Astrocyte (in vitro differentiated cells and primary cell): ENCODE measurements at regions not wholly inside any gene's neighbourhood (a gene's known extent, or its start where the extent isn't known, plus 50 kb on each side); places are given as distances from the start of the nearest gene placed in this dataset.

Source experiments
- DNase-seq: peaks from one replicate; pipeline ENCODE4 v3.0.0-alpha.2; 2010; ENCODE audit warnings: low read depth
- FAIRE-seq: peaks from 2 replicates; lab custom pipeline; 2011; peaks lifted over from hg19 to GRCh38; lab: Jason Lieb, UNC
- H2AFZ ChIP-seq: 2 replicates; pipeline ENCODE4 v1.6.0; 2012; ENCODE audit warnings: low read depth, low read length, inconsistent platforms
- H3K27ac ChIP-seq: 2 replicates; pipeline ENCODE4 v1.5.1; 2011; ENCODE audit warnings: low read depth, low read length, inconsistent platforms
- H3K27me3 ChIP-seq: 2 replicates; pipeline ENCODE4 v1.6.0; 2011; ENCODE audit warnings: low read length, inconsistent platforms; ENCODE audit not compliant: insufficient read depth
- H3K36me3 ChIP-seq: 2 replicates; pipeline ENCODE4 v1.5.1; 2011; ENCODE audit warnings: low read length, inconsistent platforms; ENCODE audit not compliant: insufficient read depth
- H3K4me1 ChIP-seq: 2 replicates; pipeline ENCODE4 v1.5.1; 2011; ENCODE audit warnings: low read length, inconsistent platforms; ENCODE audit not compliant: insufficient read depth
- H3K4me2 ChIP-seq: 2 replicates; pipeline ENCODE4 v1.6.0; 2012; ENCODE audit warnings: low read length, inconsistent platforms
- H3K4me3 ChIP-seq: 2 replicates; pipeline ENCODE4 v1.5.1; 2011; ENCODE audit warnings: low read depth, mild to moderate bottlenecking, low read length, inconsistent platforms; ENCODE audit not compliant: insufficient read depth
- H3K79me2 ChIP-seq: 2 replicates; pipeline ENCODE4 v1.6.0; 2012; ENCODE audit warnings: mild to moderate bottlenecking, low read length, inconsistent platforms; ENCODE audit not compliant: insufficient read depth
- H3K9ac ChIP-seq: 2 replicates; pipeline ENCODE4 v1.6.0; 2012; ENCODE audit warnings: mild to moderate bottlenecking, low read length, inconsistent platforms
- H3K9me3 ChIP-seq: 2 replicates; pipeline ENCODE4 v1.5.1; 2012; ENCODE audit warnings: low read depth, mild to moderate bottlenecking, low read length, inconsistent platforms; ENCODE audit not compliant: insufficient read depth
- H4K20me1 ChIP-seq: 2 replicates; pipeline ENCODE4 v1.6.0; 2012; ENCODE audit warnings: low read length, inconsistent platforms; ENCODE audit not compliant: insufficient read depth
- H3K27ac Mint-ChIP-seq: one replicate; pipeline ENCODE4 v1.8.0; 2021; ENCODE audit warnings: mild to moderate bottlenecking, mixed read lengths; ENCODE audit not compliant: unreplicated experiment
- H3K27me3 Mint-ChIP-seq: one replicate; pipeline ENCODE4 v1.8.0; 2021; ENCODE audit warnings: low read depth, mixed read lengths; ENCODE audit not compliant: unreplicated experiment
- H3K36me3 Mint-ChIP-seq: one replicate; pipeline ENCODE4 v1.8.0; 2021; ENCODE audit warnings: low read depth, mixed read lengths; ENCODE audit not compliant: unreplicated experiment
- H3K4me1 Mint-ChIP-seq: one replicate; pipeline ENCODE4 v1.8.0; 2021; ENCODE audit warnings: low read depth, mixed read lengths; ENCODE audit not compliant: unreplicated experiment
- H3K4me3 Mint-ChIP-seq: one replicate; pipeline ENCODE4 v1.8.0; 2021; ENCODE audit warnings: mild to moderate bottlenecking, moderate library complexity, mixed read lengths; ENCODE audit not compliant: unreplicated experiment
- H3K9me3 Mint-ChIP-seq: one replicate; pipeline ENCODE4 v1.8.0; 2021; ENCODE audit warnings: mild to moderate bottlenecking, mixed read lengths; ENCODE audit not compliant: unreplicated experiment
- CTCF ChIP-seq: IDR thresholded peaks from 2 replicates; pipeline ENCODE4 v1.5.1; 2011; ENCODE audit warnings: low read depth, mild to moderate bottlenecking, inconsistent platforms, low read length, moderate library complexity; ENCODE audit not compliant: insufficient read depth
- EZH2 ChIP-seq: IDR thresholded peaks from 2 replicates; pipeline ENCODE4 v1.6.1; 2012; ENCODE audit warnings: mild to moderate bottlenecking, low read length, inconsistent platforms; ENCODE audit not compliant: insufficient read depth

DNA sequence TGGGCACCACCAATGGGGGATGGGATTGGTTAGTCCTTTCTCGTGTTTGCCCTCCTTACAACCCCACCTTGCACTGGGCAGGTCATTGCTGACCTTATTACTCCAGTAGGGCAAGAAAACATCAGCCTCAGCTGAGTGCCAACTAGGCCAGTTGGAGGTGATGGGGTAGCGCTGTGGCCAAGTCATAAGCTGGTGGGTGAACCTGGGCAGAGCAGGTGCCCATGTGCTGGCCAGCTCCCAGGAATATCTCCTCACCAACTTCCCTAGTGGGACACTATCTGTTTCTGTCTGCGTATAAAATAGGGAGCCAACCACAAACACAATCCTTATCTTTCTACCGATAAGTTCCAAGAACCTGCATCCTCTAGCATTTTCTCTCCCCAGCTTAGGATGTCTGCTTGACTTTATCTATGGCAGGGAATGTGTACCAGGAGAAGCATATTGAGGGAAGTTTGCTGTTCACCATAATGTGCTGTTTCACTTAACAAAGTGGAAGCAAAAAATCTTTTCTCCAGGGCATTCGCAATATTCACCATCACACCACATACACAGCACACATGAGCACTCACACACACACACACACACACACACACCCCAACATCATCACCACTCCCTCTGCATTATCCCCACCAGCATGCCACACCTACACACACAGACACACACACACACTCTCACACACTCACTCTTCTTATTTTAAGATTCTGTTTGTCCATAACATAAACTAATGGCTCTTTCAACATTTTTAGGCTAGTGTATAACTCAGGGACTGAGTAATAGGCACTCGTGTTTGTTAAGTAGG, 390.0 kb downstream of the ENC1 start:
- Histone ChIP-seq H3K79me2 (no peaks in the 10 kb centered on the region), H3K4me2 (peak overlapping the region; percentile 43), H3K27ac (peak overlapping the region; percentile 62), H3K4me3 (no peak overlapping the region), H2AFZ (peak overlapping the region; percentile 47), H3K9ac (peak overlapping the region; percentile 56), H3K4me1 (peaks cover 15% of the 10 kb centered on the region), H4K20me1 (no peaks in the 10 kb centered on the region), H3K27me3 (no peaks in the 10 kb centered on the region), H3K9me3 (no peaks in the 10 kb centered on the region), H3K36me3 (no peaks in the 10 kb centered on the region)
- no peaks in the 10 kb centered on the region for H3K36me3 Mint-ChIP-seq
- H3K27me3 Mint-ChIP-seq, result no peaks in the 10 kb centered on the region
- H3K4me1 Mint-ChIP-seq, result peaks cover 27% of the 10 kb centered on the region
- H3K27ac Mint-ChIP-seq, result peak overlapping the region; percentile 84
- H3K9me3 Mint-ChIP-seq, result no peaks in the 10 kb centered on the region
- TF ChIP-seq CTCF, result no peak
- TF ChIP-seq EZH2, result no peak
- H3K4me3 Mint-ChIP-seq, result no peak overlapping the region
- no peak for DNase-seq
- FAIRE-seq, result no peak

DNA sequence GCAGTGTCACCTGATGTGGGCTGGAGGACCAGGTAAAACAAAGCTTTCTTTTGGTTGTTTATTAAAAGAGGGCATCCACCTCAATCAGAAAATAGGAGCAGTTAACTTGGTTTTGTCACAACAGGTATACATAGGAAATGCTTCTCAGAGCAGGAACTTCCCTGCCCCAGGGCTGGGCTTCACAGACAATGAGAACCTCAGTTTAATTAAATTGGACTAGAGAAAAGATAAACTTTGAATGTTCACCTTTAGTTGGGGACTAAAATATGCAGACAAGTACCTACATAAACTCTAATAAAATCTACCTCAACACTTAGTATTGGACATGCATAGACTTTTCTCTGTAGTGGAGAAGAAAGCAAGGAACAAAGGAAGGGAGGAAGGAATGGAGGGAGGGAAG, 392.0 kb downstream of the ENC1 start:
- H4K20me1 ChIP-seq, result no peaks in the 10 kb centered on the region
- no peak overlapping the region for H3K4me3 ChIP-seq
- H3K27ac ChIP-seq, result no peak overlapping the region
- DNase-seq (no peak), FAIRE-seq (no peak)
- no peaks in the 10 kb centered on the region for H3K27me3 ChIP-seq
- no peaks in the 10 kb centered on the region for H3K36me3 ChIP-seq
- no peak overlapping the region for H3K9ac ChIP-seq
- no peaks in the 10 kb centered on the region for H3K27me3 Mint-ChIP-seq
- H3K9me3 Mint-ChIP-seq, result no peaks in the 10 kb centered on the region
- H3K79me2 ChIP-seq, result no peaks in the 10 kb centered on the region
- no peak overlapping the region for H2AFZ ChIP-seq
- H3K4me1 ChIP-seq, result peaks cover 15% of the 10 kb centered on the region
- H3K4me3 Mint-ChIP-seq, result no peak overlapping the region
- no peak overlapping the region for H3K4me2 ChIP-seq
- no peaks in the 10 kb centered on the region for H3K36me3 Mint-ChIP-seq
- no peaks in the 10 kb centered on the region for H3K9me3 ChIP-seq
- TF ChIP-seq CTCF (no peak), EZH2 (no peak)
- no peak overlapping the region for H3K27ac Mint-ChIP-seq
- peaks cover 28% of the 10 kb centered on the region for H3K4me1 Mint-ChIP-seq

DNA sequence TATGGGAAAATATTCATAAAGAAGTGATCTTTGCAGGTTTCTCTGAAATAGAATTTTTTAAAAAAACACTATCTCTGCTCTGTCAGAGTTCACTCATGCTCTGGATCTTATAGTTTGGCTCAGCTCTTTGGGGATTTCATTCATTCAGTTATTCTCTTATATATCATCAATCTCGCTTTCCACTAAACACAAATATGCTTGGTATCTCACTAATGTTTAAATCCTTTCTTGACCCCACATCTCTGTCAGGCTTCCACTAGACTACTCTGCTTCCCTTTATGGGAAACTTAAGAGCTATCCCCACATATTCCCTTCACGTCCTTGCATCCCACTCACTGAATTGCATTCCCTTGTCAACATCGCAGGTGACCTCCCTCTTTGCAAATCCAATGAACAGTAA, 396.1 kb downstream of the ENC1 start:
- no peak overlapping the region for H3K9ac ChIP-seq
- H3K4me1 ChIP-seq, result peaks cover 6% of the 10 kb centered on the region
- H2AFZ ChIP-seq, result no peak overlapping the region
- no peaks in the 10 kb centered on the region for H3K79me2 ChIP-seq
- Mint-ChIP-seq H3K9me3 (no peaks in the 10 kb centered on the region), H3K27ac (no peak overlapping the region), H3K4me1 (peaks cover 14% of the 10 kb centered on the region), H3K27me3 (no peaks in the 10 kb centered on the region), H3K4me3 (no peak overlapping the region), H3K36me3 (no peaks in the 10 kb centered on the region)
- no peaks in the 10 kb centered on the region for H3K36me3 ChIP-seq
- H3K4me2 ChIP-seq, result no peak overlapping the region
- H3K27me3 ChIP-seq, result no peaks in the 10 kb centered on the region
- no peaks in the 10 kb centered on the region for H3K9me3 ChIP-seq
- H3K27ac ChIP-seq, result no peak overlapping the region
- H3K4me3 ChIP-seq, result no peak overlapping the region
- no peak for TF ChIP-seq EZH2
- TF ChIP-seq CTCF, result no peak
- no peaks in the 10 kb centered on the region for H4K20me1 ChIP-seq
- FAIRE-seq (no peak), DNase-seq (no peak)
